ENCODE measurements at regions not wholly inside any gene's neighbourhood (a gene's known extent, or its start where the extent isn't known, plus 50 kb on each side); places are given as distances from the start of the nearest gene placed in this dataset.

DNA sequence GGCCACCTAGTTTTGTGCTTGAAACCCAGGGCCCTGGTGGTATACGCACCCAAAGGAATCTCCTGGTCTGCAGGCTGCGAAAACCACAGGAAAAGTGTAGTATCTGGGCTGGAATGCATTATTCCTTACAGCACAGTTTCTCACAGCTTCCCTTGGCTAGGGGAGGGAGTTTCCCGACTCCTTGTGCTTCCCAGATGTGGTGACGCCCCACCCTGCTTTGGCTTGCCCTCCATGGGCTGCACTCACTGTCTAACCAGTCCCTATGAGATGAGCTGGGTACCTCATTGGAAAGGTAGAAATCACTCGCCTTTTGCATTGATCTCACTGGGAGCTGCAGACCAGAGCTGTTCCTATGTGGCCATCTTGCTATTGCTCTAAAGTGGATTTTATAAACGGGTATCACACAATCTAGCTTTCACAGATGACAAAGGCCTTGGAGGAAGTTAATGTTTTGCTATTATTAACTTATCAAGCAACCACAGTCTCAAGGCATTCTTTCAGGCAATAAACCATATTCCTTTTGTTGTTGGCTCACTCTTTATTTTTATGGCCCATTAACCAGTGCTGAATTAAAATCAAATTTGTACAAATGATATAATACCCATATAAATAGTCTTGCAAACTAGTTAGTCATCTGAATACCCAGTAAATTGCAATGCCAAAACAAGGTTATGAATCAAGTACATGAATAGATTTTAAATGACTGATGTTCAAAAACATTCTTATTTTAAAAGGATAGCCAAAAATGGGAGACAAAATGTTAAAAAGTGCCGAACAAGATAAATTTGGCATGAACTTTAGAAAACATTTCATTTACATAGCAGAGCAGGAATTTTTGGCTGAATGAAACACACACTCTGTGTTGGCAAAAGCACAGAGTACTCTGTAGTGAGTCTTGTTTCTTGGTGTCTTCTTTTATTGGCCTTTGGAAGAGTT lies 475.4 kb upstream of the ARGLU1 start:
- no peaks in the 10 kb centered on the region; the same call in 1 of the 2 replicates for H3K36me3 ChIP-seq (ENCODE audit: control insufficient read depth, insufficient read depth, low read length)
- peaks cover 12% of the 10 kb centered on the region for H3K9me3 ChIP-seq
- no peaks in the 10 kb centered on the region for H3K27me3 ChIP-seq (replicated peaks; ENCODE audit: control insufficient read depth, insufficient read depth, low read length)
- no peak for DNase-seq
- TF ChIP-seq, protein P1, sequence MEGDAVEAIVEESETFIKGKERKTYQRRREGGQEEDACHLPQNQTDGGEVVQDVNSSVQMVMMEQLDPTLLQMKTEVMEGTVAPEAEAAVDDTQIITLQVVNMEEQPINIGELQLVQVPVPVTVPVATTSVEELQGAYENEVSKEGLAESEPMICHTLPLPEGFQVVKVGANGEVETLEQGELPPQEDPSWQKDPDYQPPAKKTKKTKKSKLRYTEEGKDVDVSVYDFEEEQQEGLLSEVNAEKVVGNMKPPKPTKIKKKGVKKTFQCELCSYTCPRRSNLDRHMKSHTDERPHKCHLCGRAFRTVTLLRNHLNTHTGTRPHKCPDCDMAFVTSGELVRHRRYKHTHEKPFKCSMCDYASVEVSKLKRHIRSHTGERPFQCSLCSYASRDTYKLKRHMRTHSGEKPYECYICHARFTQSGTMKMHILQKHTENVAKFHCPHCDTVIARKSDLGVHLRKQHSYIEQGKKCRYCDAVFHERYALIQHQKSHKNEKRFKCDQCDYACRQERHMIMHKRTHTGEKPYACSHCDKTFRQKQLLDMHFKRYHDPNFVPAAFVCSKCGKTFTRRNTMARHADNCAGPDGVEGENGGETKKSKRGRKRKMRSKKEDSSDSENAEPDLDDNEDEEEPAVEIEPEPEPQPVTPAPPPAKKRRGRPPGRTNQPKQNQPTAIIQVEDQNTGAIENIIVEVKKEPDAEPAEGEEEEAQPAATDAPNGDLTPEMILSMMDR (IDR thresholded peaks at IDR 0.05; ENCODE audit: insufficient read depth in 1 of 2, low read depth in 1 of 2, low read length in 1 of 2, severe bottlenecking in 1 of 2, unreplicated experiment in 1 of 2) = no peak
- no peak overlapping the region for H3K4me3 ChIP-seq (ENCODE audit: low read depth, low read length)
- Mint-ChIP-seq H3K9me3 (ENCODE audit: unreplicated experiment) (peaks cover 34% of the 10 kb centered on the region), H3K27ac (ENCODE audit: unreplicated experiment) (peak overlapping the region; percentile 29), H3K4me1 (ENCODE audit: low read depth, unreplicated experiment) (no peaks in the 10 kb centered on the region), H3K36me3 (ENCODE audit: insufficient read depth, unreplicated experiment) (no peaks in the 10 kb centered on the region), H3K27me3 (ENCODE audit: insufficient read depth, unreplicated experiment) (no peaks in the 10 kb centered on the region), H3K4me3 (ENCODE audit: unreplicated experiment) (no peak overlapping the region)
- ChIA-PET POLR2A (no interaction called here), CTCF (interaction anchor here (0.5 kb wide), 1 partner anchor 10 kb away, joined by 4 read pairs; no protein-coding TSS in a partner anchor)
- no TSS peak for BruUV-seq (replicated peaks)
- H3K4me1 ChIP-seq = peaks cover 7% of the 10 kb centered on the region; the same call in 1 of the 2 replicates
- intact Hi-C loops (cut with micrococcal nuclease; ENCODE audit: unreplicated experiment) = no loop called here

DNA sequence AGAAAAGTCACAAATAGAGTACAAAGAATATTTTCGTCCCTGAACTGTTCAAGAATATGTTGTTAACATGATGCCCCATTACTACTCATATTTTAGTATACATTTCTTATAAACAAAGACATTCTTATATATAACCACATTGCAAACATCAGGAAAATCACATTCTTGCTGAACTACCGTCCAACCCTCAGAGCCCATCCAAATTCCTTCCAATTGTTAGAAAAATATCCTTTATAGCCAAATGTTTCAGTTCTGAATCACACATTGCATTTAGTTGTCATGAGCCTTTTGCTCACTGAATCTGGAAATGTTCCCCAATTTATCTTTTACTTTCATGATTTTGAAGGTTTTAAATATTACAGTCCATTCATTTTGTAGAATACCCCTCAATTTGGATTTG lies 467.8 kb upstream of the ARGLU1 start:
- H3K27me3 ChIP-seq (replicated peaks; ENCODE audit: control insufficient read depth, insufficient read depth, low read length) = no peaks in the 10 kb centered on the region
- no peak for DNase-seq
- Mint-ChIP-seq H3K9me3 (ENCODE audit: unreplicated experiment) (peaks cover 18% of the 10 kb centered on the region), H3K27me3 (ENCODE audit: insufficient read depth, unreplicated experiment) (no peaks in the 10 kb centered on the region), H3K36me3 (ENCODE audit: insufficient read depth, unreplicated experiment) (peaks cover 6% of the 10 kb centered on the region), H3K27ac (ENCODE audit: unreplicated experiment) (no peak overlapping the region), H3K4me3 (ENCODE audit: unreplicated experiment) (no peak overlapping the region), H3K4me1 (ENCODE audit: low read depth, unreplicated experiment) (no peaks in the 10 kb centered on the region)
- ChIA-PET CTCF (no interaction called here), POLR2A (no interaction called here)
- no peaks in the 10 kb centered on the region; the same call in 1 of the 2 replicates for H3K9me3 ChIP-seq
- H3K4me1 ChIP-seq = no peaks in the 10 kb centered on the region
- no peaks in the 10 kb centered on the region for H3K36me3 ChIP-seq (ENCODE audit: control insufficient read depth, insufficient read depth, low read length)
- TF ChIP-seq, protein P1 (IDR thresholded peaks at IDR 0.05; ENCODE audit: insufficient read depth in 1 of 2, low read depth in 1 of 2, low read length in 1 of 2, severe bottlenecking in 1 of 2, unreplicated experiment in 1 of 2) = no peak
- intact Hi-C loops (cut with micrococcal nuclease; ENCODE audit: unreplicated experiment) = no loop called here
- no peak overlapping the region for H3K4me3 ChIP-seq (ENCODE audit: low read depth, low read length)
- BruUV-seq (replicated peaks) = no TSS peak

- H3K27ac Mint-ChIP-seq (ENCODE audit: unreplicated experiment) = no peak overlapping the region
- TF ChIP-seq, protein P1 (IDR thresholded peaks at IDR 0.05; ENCODE audit: insufficient read depth in 1 of 2, low read depth in 1 of 2, low read length in 1 of 2, severe bottlenecking in 1 of 2, unreplicated experiment in 1 of 2) = no peak
- H3K4me3 ChIP-seq (ENCODE audit: low read depth, low read length) = no peak overlapping the region
These were observed 467.2 kb upstream of the ARGLU1 start for GRCh38 chr13:107035186-107035585.

More at GRCh38 chr13:107035186-107035585, 467.2 kb upstream of the ARGLU1 start:
- no peaks in the 10 kb centered on the region for H3K4me1 ChIP-seq
- CTCF ChIA-PET = no interaction called here
- intact Hi-C loops (cut with micrococcal nuclease; ENCODE audit: unreplicated experiment) = no loop called here
- no peaks in the 10 kb centered on the region for H3K27me3 ChIP-seq (replicated peaks; ENCODE audit: control insufficient read depth, insufficient read depth, low read length)
- Mint-ChIP-seq H3K36me3 (ENCODE audit: insufficient read depth, unreplicated experiment) (peaks cover 6% of the 10 kb centered on the region), H3K27me3 (ENCODE audit: insufficient read depth, unreplicated experiment) (no peaks in the 10 kb centered on the region), H3K4me3 (ENCODE audit: unreplicated experiment) (no peak overlapping the region), H3K4me1 (ENCODE audit: low read depth, unreplicated experiment) (no peaks in the 10 kb centered on the region), H3K9me3 (ENCODE audit: unreplicated experiment) (peaks cover 12% of the 10 kb centered on the region)
- no TSS peak for BruUV-seq (replicated peaks)
- no peak for DNase-seq
- no peaks in the 10 kb centered on the region for H3K9me3 ChIP-seq
- POLR2A ChIA-PET = no interaction called here
- H3K36me3 ChIP-seq (ENCODE audit: control insufficient read depth, insufficient read depth, low read length) = no peaks in the 10 kb centered on the region
